ENCODE measurements at regions not wholly inside any gene's neighbourhood (a gene's known extent, or its start where the extent isn't known, plus 50 kb on each side); places are given as distances from the start of the nearest gene placed in this dataset.
"Not testable (repeated sequence)": the region's sequence is repeated elsewhere in the genome, so short reads cannot be mapped to it uniquely, and the experiment has no call there.

DNA sequence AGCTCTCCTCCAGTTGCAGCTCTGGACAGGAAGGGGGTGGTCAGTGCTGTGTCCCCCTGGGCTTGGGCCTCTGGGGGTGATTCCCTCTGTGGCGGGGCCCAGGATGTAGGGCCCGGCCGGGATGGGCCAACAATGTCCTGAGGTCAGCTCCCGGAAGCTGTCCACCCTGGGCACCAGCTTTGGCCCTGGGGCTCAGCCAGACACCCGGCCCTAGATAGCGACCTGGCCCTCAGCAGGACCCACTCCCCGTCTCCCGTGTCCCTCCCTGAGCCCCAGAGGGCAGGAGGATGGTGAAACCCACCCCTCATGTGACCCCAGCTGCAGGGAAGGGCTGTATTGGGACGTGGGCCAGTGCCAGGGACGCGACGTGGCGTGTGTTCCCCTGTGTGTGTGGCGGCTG, 96.8 kb downstream of the TMEM121 start:
- not testable (repeated sequence) for DNase-seq

GRCh38 chr14:105624346-105624745, 98.0 kb downstream of the TMEM121 start:
- DNase-seq: not testable (repeated sequence)

DNA sequence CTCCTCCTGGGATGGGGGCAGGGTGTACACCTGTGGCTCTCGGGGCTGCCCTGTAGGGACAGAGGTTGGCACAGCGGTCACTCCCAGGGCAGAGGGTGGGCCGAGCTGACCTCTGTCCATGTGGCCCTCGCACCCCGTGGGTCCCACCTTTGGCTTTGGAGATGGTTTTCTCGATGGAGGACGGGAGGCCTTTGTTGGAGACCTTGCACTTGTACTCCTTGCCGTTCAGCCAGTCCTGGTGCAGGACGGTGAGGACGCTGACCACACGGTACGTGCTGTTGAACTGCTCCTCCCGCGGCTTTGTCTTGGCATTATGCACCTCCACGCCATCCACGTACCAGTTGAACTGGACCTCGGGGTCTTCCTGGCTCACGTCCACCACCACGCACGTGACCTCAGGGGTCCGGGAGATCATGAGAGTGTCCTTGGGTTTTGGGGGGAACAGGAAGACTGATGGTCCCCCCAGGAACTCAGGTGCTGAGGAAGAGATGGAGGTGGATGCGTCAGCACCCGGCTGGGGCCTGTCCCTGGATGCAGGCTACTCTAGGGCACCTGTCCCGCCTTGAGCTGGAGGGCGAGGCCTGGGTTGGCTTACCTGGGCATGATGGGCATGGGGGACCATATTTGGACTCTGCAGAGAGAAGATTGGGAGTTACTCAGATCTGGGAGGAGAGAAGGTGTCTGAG, 98.5 kb downstream of the TMEM121 start:
- DNase-seq: not testable (repeated sequence)

GRCh38 chr14:105625448-105625847, 99.1 kb downstream of the TMEM121 start:
- not testable (repeated sequence) for DNase-seq

DNA sequence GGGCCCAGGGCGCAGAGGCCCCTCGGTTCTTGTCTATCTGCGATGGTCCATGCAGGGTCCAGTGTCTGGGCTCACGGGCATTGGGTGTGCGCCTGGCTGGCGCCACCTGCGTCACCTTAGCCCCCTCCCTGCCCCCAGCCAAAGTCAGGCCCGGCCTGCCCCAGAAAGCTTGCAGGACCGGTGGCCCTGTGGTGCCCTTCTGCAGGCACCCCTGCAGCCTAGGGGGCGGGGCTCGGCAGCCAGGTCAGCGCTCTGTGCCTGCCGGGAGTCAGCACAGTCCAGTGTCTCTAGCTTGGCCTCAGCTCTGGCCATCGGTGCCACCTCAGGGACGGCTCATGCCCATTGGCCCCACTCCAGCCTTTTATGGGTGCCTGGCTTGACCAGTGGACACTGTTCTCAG, 99.7 kb downstream of the TMEM121 start:
- not testable (repeated sequence) for DNase-seq

- not testable (repeated sequence) for DNase-seq
Observed at GRCh38 chr14:105626651-105627050, 100.3 kb downstream of the TMEM121 start.

GRCh38 chr14:105627287-105627686, 100.9 kb downstream of the TMEM121 start:
- not testable (repeated sequence) for DNase-seq

DNA sequence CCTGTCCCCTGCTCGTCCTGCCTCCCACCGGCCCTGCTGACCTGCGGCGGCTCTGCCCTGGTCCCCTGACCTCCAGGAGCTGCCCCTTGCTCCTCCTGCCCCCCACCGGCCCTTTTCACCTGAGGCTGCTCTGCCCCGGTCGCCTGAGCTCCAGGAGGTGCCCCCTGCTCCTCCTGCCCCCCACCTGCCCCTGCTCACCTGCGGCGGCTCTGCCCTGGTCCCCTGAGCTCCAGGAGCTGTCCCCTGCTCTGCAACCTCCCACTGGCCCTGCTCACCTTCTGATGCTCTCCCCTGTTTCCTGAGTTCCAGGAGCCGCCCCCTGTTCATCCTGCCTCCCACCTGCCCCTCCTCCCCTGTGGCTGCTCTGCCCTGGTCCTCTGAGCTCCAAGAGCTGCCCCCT, 101.3 kb downstream of the TMEM121 start:
- DNase-seq: no peak

DNA sequence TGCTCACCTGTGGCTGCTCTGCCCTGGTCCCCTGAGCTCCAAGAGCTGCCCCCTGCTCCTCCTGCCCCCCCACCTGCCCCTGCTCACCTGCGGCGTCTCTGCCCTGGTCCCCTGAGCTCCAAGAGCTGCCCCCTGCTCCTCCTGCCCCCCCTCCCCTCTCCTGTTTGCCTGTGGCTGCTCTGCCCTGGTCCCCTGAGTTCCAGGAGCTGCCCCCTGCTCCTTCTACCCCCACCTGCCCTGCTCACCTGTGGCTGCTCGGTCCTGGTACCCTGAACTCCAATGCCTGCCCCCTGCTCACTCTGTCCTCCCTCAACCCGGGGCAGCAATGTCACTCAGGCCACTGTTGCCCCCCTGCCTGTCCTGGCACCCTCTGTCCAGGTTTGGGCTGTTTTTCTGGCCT, 101.7 kb downstream of the TMEM121 start:
- DNase-seq: not testable (repeated sequence)

- DNase-seq: not testable (repeated sequence)
Observed at GRCh38 chr14:105628531-105629067, 102.2 kb downstream of the TMEM121 start.

- DNase-seq: not testable (repeated sequence)
Observed at GRCh38 chr14:105629091-105629885, 102.9 kb downstream of the TMEM121 start.

GRCh38 chr14:105629886-105630215, 103.5 kb downstream of the TMEM121 start:
- no peak for DNase-seq

GRCh38 chr14:105630293-105630934, 104.0 kb downstream of the TMEM121 start:
- not testable (repeated sequence) for DNase-seq

GRCh38 chr14:105630935-105631779, 104.8 kb downstream of the TMEM121 start:
- DNase-seq: not testable (repeated sequence)

DNA sequence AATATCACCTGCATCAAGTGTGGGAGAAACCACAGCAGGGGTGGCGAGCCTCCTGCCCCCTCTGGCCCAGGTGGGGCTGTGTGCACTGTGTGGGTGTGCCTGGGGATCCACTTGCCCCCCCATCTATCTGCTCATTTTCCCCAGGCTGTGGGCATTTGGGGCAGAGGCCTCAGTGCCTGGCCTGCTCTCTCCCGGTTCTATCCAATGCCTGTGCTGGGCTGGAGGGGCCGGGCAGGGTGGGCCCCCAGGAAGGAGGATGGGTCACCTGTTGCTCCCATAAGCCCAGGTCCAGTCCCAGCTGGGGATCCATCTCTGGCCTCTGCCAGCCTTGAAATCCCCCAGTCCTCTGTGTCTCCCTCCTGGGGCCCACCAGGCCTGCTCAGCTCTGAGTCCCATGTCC, 105.6 kb downstream of the TMEM121 start:
- no peak for DNase-seq

GRCh38 chr14:105633596-105633995, 107.2 kb downstream of the TMEM121 start:
- DNase-seq: not testable (repeated sequence)

DNA sequence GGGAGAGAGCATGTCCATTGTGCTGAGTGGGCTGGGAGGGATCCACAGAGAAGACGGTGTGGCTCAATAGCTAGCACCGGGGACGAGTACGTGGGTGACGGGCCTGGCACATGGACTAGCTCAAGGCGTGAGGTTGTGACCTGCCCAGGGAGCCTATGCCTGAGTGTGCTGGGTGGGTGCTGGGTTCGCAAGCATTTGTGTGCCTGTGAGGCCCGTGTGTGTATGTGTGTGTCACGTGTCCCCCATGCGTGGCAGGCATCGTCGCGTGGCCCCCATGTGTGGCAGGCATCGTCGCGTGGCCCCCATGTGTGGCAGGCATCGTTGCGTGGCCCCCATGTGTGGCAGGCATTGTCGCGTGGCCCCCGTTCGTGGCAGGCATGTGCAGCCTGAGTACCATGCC, 109.2 kb downstream of the TMEM121 start:
- no peak for DNase-seq

GRCh38 chr14:105636021-105636420, 109.6 kb downstream of the TMEM121 start:
- not testable (repeated sequence) for DNase-seq

GRCh38 chr14:105636935-105637334, 110.6 kb downstream of the TMEM121 start:
- no peak for DNase-seq

DNA sequence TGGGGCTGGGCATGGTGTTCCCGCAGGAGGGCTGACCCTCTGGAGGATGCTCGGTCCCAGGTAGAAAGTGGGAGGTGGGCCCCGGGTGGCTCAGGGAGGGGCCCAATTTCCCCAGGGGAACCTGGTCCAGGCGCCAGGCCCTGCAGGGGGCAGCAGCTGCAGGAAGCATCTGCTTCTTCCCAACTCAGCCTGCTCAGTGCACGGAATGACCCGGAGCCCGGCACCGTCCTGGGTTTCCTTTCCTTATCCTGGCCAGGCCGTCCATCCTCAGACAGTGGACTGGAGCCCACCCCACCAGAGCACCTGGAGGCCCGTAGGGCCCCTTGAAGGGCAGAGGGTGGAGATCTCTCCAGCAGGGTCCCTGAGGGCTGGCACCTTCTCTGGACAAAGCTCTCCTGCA, 111.0 kb downstream of the TMEM121 start:
- DNase-seq: not testable (repeated sequence)

DNA sequence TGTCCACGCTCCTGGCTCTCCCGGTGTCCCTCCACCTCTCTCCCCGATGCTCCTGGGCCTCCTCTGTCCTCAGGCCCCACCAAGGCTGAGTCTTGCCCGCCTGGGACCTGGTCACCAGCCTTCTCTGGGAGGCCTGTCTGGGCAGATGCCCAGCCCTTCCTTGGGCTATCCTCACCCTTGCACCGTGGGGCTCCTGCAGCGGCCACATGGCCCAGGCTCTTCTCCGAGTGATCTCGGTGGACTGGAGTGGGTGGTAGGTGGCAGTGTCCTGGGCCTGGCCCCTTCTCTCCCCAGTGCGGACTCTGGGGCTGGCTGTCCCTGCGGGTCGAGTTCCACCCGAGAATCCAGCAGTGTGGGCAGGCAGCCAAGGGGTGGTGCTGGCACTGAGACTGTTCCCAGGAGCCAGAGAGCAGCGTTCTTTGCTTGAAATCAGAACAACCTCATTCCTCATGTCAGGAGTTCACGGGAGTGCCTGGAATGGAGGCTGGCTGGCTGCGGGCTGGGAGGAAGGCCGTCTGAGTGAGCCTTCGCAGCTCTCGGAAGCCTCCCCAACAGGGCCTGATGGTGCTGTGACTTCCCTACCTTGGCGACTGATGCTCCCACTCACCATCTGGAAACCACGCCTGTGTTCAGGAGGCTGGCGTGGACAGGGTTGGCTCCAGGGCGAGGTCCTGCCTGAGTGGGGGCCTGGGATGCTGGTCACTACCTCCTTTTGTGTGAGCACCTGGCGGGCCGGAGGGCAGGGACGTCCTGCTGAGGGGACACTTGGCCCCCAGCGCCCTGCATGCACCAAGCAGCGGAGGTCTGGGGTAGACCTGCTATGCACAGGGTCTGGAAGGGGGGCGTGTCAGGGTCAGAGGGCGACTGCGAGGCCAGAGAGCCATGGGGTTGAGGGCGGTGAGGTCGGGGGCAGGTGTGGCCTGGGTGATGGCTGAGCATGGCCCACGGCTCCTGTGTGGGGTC, 113.9 kb downstream of the TMEM121 start:
- not testable (repeated sequence) for DNase-seq

All from stimulated activated CD4-positive, alpha-beta T cell treated with anti-CD3 and anti-CD28 coated beads, Interleukin-2, amount 100 ng/mL, for 48 hours (primary cell).